GM18520 (cell line): ENCODE measurements at regions not wholly inside any gene's neighbourhood (a gene's known extent, or its start where the extent isn't known, plus 50 kb on each side); places are given as distances from the start of the nearest gene placed in this dataset.
"Not testable (repeated sequence)": the region's sequence is repeated elsewhere in the genome, so short reads cannot be mapped to it uniquely, and the experiment has no call there.

ENCODE experiments used
- ATAC-seq: cut with Tn5 transposase; IDR thresholded peaks from one replicate; pipeline ENCODE4 v1.9.1; 2021; ENCODE audit not compliant: unreplicated experiment

DNA sequence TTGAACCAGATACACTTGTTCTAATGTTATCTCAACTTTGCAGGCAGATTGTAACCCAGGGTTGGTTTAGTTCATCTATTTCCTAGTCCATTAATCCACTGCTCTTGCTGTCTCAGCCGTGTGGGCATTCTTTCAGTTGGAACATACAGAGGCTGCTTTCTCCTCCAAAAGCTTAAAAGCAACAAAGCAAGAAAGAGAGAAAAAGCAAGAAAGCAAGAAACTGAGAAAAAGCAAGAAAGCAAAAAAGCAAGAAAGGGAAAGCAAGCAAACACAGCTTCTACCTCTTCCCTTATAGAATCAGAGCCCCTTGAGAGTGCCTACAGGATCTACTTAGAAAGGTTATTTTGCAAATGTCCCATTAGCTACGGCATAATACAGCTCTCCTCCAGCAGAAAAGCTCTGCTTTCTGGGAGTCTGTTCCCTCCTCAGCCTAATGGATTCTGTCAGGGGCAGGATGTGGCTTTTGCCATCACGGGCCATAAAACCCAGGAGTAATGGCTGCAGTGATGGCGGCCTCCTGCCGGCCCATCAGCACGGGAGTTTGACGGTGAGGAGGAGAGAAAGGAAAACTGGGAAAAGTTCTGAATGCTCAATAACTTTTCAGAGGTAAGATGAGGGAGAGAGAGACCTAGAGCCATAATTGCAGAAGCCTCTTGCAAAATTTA is 156.8 kb upstream of the JARID2 start:
- no peak for ATAC-seq

DNA sequence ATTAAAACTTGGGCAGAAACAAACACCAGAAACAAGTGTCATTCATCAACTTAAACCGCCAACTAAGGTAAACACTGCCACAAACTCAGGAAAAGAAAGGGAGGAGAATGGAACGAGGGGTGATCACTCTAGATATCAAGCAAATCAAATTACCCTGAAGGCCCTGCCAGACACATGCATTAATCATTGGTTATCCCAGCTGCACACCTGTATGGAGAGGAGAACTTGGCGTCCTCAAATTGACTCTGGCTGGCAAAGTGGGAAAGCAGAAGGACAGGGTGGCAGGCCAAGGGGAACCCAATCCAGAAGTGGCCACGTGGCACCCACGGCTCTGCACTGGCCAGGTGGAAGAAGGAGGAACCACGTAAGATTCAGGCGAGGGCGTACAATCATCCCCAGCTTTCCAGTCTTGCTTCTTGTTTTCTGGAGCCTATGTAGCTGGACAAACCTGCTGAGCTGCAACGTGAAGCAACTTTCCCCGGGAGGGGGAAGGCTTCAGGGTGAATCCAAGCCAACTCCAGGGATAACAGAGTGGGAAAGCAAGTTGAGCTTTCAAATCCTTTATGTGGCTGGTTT is 156.2 kb upstream of the JARID2 start:
- no peak for ATAC-seq

GRCh38 chr6:15090145-15090579 is 155.7 kb upstream of the JARID2 start:
- no peak for ATAC-seq

DNA sequence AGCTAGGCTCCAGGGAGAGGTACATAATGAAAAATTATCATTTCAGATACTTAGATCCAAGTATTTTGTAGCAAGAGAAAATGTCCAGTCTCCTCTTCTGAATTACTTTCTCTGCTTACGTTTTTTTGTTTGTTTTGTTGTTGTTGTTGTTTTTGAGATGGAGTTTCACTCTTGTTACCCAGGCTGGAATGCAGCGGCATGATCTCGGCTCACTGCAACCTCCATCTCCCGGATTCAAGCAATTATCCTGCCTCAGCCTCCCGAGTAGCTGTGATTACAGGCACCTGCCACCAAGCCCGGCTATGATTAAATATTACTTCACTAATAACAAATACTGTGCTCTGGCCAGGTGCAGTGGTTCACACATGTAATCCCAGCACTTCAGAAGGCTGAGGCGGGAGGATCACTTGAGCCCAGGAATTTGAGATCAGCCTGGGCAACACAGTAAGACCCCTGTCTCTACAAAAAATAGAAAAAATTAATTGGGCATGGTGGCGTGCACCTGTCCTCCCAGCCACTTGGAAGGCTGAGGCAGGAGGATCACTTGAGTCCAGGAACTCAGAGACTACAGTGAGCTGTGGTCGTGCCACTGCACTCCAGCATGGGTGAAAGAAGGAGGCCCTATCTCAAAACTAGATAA is 155.0 kb upstream of the JARID2 start:
- ATAC-seq = no peak

DNA sequence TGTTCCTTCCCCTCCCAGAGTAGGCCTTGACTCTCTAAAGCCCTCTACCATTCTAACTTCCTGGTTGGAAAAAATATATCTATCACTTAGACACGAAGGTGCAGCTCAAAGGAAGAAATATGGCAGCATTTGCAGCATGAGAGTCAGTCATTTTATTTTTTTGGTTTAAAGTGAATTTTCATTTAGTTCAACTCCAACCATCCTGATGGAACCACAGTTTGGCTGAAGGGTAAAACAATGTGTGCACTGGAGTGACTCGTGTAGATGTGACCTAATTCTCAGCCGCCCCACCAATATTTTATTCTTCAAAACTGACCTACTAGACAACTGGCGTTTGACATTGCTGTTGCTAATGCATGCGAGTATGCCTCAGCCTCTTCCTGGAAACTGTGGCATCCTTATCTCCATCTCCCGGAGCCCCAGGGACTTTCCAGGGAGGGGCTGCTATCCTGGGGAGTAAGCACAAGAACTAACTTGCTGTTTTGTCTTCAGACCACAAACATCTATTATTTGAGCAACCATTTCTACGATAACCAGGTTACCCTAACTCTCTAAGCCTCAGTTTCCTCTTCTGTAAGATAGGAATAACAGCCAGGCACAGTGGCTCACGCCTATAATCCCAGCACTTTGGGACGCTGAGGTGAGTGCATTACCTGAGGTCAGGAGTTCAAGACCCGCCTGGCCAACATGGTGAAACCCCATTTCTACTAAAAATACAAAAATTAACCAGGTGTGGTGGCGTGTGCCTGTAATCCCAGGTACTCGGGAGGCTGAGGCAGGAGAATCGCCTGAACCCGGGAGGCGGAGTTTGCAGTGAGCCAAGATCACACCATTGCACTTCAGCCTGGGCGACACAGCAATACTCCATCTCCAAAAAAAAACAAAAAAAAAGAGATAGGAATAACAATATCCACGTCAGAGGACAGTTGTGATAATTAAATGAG is 148.7 kb upstream of the JARID2 start:
- ATAC-seq = no peak

DNA sequence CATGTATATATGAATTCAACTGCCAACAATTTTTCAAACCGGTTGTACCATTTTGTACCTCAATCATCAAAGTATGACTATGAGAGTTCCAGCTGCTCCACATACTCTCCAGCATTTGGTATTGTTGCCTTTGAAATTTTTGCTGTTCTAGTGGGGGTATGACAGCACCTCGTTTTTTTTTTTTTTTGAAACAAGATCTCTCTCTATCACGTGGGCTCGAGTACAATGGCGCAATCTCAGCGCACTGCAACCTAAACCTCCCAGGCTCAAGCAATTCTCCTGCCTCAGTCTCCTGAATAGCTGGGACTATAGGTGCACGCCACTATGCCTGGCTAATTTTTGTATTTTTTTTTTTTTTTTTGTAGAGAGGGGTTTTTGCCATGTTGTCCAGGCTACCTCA is 144.7 kb upstream of the JARID2 start:
- no peak for ATAC-seq

DNA sequence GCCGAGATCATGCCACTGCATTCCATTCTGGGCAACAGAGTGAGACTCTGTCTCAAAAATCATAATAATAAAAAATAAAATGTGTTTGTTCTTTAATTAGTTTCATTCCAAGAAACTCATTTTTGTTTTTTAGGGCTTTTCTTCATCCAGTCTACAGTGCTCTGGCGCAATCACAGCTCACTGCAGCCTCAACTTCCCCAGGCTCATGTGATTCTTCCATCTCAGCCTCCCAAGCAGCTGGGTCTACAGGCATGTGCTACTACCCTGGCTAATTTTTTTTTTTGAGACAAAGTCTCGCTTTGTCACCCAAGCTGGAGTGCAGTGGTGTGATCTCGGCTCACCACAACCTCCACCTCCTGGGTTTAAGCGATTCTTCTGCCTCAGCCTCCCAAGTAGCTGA is 143.6 kb upstream of the JARID2 start:
- ATAC-seq = no peak

- ATAC-seq = no peak
Observed at GRCh38 chr6:15106958-15107643, 138.8 kb upstream of the JARID2 start.

- no peak for ATAC-seq
Observed at GRCh38 chr6:15107644-15108382, 138.1 kb upstream of the JARID2 start.

- no peak for ATAC-seq
Observed at GRCh38 chr6:15108383-15108715, 137.5 kb upstream of the JARID2 start.

DNA sequence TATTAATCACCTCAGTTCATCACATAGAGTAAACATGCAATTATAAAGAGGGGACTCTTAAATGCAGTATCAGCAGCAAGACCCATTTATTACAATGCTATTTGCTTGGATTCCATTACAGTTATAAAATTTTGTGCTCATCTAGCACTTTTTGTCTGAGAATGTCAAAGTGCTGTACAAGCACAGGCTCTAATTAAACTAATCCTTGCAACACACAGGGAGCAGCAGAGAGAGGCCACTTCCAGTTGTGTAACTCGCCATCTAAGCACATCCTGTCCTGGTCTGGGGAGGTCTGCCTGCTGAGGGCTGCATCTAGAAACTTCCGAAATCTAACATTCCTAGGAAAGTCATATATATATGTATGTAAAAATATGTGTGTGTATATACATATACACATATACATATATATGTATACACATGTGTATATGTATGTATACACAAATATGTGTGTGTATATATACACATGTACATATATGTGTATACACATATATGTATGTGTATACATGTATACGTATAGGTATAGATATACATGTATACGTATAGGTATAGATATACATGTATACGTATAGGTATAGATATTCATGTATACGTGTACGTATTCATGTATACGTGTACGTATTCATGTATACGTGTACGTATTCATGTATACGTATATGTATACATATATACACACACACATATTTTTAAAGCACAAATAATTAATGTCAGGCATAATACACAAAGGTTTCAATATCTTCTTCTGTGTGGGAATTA is 136.4 kb upstream of the JARID2 start:
- ATAC-seq = no peak

GRCh38 chr6:15110726-15111354 is 135.0 kb upstream of the JARID2 start:
- ATAC-seq = no peak

DNA sequence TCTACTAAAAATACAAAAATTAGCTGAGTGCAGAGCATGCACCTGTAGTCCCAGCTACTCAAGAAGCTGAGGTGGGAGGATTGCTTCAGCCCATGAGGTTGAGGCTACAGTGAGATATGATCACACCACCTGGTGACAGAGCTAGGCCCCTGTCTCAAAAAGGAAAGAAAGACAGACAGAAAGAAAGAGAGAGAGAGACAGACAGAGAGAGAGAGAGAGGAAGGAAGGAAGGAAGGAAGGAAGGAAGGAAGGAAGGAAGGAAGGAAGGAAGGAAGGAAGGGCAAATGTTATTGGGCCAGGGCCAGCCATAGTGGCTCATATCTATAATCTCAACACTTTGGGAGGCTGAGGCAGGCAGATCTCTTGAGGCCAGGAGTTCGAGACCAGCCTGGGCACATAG is 134.3 kb upstream of the JARID2 start:
- ATAC-seq = not testable (repeated sequence)

GRCh38 chr6:15113587-15113986 is 132.3 kb upstream of the JARID2 start:
- ATAC-seq = no peak

- no peak for ATAC-seq
Observed at GRCh38 chr6:15114061-15114460, 131.8 kb upstream of the JARID2 start.

GRCh38 chr6:15116889-15117288 is 129.0 kb upstream of the JARID2 start:
- no peak for ATAC-seq

- ATAC-seq = no peak
Observed at GRCh38 chr6:15121443-15121842, 124.4 kb upstream of the JARID2 start.

DNA sequence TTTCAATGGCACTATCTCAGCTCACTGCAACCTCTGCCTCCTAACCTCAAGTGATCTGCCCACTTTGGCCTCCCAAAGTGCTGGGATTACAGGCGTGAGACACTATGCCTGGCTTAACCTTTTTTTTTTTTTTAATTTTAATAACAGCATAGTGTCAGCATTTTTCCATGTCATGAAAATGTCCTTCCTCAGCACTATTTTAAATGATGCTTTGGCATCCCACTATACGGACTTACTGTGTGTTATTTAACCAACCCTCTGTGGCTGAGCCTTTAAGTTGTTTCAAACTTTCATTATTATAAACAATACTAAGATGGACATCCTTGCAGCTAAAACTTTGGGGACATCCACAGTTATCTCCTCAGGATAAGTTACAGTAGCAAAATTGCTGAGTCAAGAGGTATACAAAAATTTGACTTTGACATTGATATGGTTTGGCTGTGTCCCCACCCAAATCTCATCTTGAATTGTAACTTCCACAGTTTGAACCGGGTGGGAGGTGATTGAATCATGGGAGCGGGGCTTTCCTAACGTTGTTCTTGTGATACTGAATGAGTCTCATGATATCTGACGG is 123.8 kb upstream of the JARID2 start:
- no peak for ATAC-seq

DNA sequence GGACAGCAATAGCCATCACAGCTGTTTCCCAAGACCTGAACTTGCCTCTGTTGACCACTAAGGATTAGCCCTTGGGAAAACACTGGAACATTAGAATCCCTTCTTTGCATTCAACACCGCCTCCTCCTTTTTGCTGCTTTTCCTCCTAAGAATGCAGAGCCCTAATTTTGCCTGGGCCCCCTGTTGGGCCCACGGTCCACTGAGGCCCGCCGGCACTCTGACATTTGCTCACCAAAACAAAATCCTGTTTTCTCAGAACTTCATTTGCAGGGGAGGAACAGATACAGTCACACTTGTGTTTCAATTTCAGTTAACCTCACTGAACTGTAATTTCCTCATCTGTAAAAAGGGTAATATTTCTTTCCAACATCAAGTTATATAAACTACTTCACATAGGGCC is 116.0 kb upstream of the JARID2 start:
- ATAC-seq = no peak
